ENCODE measurements at regions not wholly inside any gene's neighbourhood (a gene's known extent, or its start where the extent isn't known, plus 50 kb on each side); places are given as distances from the start of the nearest gene placed in this dataset.

DNA sequence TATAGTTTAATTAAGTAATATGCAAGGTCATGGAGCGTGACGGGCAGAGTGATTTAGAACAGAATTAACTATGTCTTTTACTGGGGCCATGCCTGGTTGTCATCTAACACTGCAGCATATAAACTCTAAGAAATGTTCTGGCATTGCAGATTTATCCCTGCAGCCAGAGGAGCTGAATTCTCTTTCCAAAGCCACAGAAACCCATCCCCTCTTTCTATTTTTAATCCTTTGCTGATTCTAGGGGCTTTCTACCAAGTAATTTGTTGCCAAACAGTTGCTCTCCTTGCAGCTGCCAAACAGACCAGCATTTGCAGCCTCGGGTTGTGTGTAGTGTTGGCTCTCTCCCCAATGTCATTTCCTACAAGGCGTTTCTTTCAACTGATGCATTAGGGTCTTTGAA lies 243.2 kb upstream of the MON1B start:
- Mint-ChIP-seq H3K36me3 (peaks cover 0 to 5% (median 2%) of the 10 kb centered on the region in 3 donors), H3K27ac (no peak overlapping the region), H3K27me3 (peaks cover 0 to 6% (median 0%) of the 10 kb centered on the region in 5 donors), H3K9me3 (peaks cover 0 to 46% (median 18%) of the 10 kb centered on the region in 9 donors), H3K4me1 (no peaks in the 10 kb centered on the region), H3K4me3 (no peak overlapping the region)
- DNase-seq (no peak), ATAC-seq (no peak)
- POLR2A ChIA-PET, result no interaction called here

DNA sequence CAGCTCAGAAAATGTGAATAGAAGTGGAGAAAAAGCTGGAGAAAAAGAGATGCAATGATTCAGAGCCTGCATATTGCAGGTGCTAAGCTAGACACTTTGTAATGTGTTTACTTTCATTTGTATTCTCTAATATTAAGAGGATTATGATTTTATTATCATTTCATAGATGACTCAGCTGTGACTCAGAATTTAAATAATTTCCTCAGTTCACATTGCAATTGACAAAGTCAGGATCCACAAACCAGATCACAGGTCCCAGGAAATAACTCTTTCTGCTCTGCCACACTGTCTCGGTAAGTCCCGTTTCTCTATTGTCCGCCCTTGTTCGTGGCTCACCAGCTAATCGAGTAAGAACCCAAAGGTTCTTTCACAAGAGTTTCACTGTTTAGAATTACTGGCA lies 235.4 kb upstream of the MON1B start:
- H3K4me3 Mint-ChIP-seq, result no peak overlapping the region
- ATAC-seq (no peak), DNase-seq (no peak)
- H3K27me3 Mint-ChIP-seq, result no peaks in the 10 kb centered on the region
- H3K27ac Mint-ChIP-seq, result no peak overlapping the region
- no peaks in the 10 kb centered on the region for H3K36me3 Mint-ChIP-seq
- POLR2A ChIA-PET, result no interaction called here
- H3K9me3 Mint-ChIP-seq, result peaks cover 0 to 24% (median 9%) of the 10 kb centered on the region in 9 donors
- no peaks in the 10 kb centered on the region for H3K4me1 Mint-ChIP-seq

DNA sequence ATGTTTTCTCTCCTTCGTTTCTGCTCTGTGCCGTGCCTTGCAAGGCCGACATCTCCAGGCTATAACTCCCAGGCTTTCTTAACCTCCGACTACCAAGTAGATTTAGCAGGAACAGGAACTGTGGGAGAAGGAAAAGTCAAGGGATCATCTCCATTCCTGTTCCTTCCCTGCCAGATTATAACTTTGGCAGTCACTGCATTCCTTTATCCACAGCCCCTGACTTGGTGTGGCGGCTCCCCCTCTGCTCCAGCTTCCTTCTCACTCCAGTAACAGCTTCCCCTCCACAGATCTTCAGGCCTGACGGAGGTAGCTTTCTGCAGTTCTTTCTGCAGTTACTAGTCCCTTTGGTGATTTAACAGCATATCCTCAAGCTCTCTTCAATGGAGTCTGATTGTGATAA lies 234.6 kb upstream of the MON1B start:
- no peaks in the 10 kb centered on the region for H3K4me1 Mint-ChIP-seq
- POLR2A ChIA-PET, result no interaction called here
- no peak overlapping the region for H3K27ac Mint-ChIP-seq
- ATAC-seq, result no peak
- H3K4me3 Mint-ChIP-seq, result no peak overlapping the region
- DNase-seq, result no peak
- no peaks in the 10 kb centered on the region for H3K36me3 Mint-ChIP-seq
- no peaks in the 10 kb centered on the region for H3K27me3 Mint-ChIP-seq
- peaks cover 0 to 20% (median 5%) of the 10 kb centered on the region in 9 donors for H3K9me3 Mint-ChIP-seq

DNA sequence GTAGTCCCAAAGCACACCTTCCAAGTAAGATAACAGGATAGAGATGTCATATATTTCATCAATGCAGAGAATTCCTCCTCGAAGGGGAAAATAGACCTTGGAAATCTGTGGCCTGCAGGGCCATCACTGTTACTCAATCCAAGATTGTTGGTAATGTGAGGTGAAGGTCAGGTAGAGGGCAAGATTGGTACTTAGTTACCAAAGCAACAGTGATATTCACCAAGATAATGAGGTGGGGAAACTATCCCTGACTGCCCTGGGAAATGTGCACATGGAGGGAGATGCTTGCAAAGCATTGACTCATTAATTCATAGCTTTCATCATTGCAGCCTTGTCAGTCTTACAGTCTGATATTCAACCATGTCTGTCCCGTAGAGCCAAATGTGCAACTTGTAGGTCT lies 234.1 kb upstream of the MON1B start:
- ATAC-seq (no peak), DNase-seq (no peak)
- H3K4me1 Mint-ChIP-seq, result no peaks in the 10 kb centered on the region
- H3K27ac Mint-ChIP-seq, result no peak overlapping the region
- POLR2A ChIA-PET, result no interaction called here
- H3K9me3 Mint-ChIP-seq, result peaks cover 0 to 16% (median 5%) of the 10 kb centered on the region in 9 donors
- H3K27me3 Mint-ChIP-seq, result no peaks in the 10 kb centered on the region
- H3K4me3 Mint-ChIP-seq, result no peak overlapping the region
- no peaks in the 10 kb centered on the region for H3K36me3 Mint-ChIP-seq

DNA sequence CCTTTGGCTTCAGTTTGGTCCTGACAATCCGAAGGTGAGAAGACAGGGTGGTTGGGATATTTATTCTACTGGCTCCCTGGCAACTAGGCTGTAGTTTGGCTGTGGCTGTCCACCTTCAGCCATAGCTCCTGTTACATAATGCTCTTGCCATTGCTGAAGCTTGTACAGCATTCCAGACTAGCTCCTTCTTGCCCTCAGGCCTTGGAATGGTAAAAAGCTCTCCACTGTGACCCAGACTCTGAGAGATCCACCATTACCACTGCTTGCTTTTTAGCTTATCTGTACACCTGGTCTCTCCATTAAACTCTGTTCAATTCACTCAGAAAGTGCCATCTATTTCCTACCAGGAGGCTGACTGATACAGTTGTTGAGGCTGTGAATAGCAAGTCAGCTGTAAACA lies 231.8 kb upstream of the MON1B start:
- Mint-ChIP-seq H3K9me3 (peaks cover 0 to 15% (median 4%) of the 10 kb centered on the region in 9 donors), H3K4me3 (no peak overlapping the region), H3K4me1 (no peaks in the 10 kb centered on the region), H3K36me3 (no peaks in the 10 kb centered on the region), H3K27ac (no peak overlapping the region), H3K27me3 (no peaks in the 10 kb centered on the region)
- ATAC-seq, result no peak
- no peak for DNase-seq
- POLR2A ChIA-PET, result no interaction called here

DNA sequence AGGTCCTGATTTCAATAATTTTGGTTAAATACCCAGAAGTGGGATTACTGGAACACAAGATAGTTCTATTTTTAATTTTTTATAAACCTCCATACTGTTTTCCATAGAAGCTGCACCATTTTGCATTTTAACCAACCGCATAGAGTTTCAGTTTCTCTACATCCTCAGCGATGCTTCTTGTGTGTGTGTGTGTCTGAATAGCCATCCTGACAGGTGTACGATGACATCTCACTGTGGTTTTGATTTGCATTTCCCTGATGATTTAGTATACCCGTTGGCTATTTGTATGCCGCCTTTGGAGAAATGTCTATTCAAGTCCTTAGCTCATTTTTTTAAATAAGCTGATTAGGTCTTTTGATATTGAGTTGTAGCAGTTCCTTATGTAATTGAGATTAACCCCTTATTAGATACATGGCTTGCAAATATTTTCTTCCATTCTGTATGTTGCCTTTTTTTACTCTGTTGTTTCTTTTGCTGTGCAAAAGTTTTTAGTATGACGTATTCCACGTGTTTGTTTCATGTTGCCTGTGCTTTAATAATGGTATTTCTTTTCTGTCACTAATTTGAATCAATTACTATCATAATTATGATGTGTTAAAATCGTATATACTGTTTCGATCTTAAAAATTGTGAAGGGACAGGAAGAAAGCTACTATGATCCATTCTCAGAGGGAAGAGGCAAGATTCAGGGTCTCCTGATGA lies 227.2 kb upstream of the MON1B start:
- Mint-ChIP-seq H3K9me3 (peaks cover 0 to 11% (median 0%) of the 10 kb centered on the region in 9 donors), H3K27me3 (no peaks in the 10 kb centered on the region), H3K4me1 (no peaks in the 10 kb centered on the region), H3K36me3 (no peaks in the 10 kb centered on the region), H3K27ac (no peak overlapping the region), H3K4me3 (no peak overlapping the region)
- ATAC-seq (no peak), DNase-seq (no peak)
- POLR2A ChIA-PET, result no interaction called here

DNA sequence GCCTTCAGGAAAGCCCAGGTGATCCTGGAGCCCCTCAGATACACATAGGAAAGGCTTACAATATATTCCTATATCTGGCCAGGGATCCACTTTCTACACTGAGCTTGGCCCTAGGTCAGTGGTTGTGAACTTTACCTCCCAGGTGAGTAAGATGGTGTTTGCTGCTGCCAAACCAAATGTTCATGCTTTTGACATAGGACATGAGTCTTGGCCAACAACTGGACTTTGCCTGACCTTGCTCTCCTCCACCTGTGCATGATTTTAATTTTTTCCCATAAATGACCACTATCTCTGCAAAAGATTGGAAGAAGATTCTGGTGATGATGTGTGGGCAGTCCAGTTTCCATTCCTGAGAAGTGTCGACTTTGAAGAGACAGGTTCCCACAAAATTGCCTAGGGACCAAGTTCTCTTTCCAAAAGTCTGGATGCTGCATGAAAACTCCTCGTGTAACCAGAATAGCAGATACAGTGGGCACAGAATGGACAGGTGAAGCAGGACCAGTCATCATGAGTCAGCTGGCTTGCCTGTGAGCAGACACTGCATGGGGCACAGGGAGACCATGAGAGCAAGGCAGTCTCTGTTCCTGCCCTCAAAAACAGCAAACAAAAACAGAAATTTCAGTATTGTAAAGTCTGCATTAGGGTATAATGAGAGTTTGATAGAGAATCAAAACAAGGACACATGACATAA lies 226.4 kb upstream of the MON1B start:
- H3K4me1 Mint-ChIP-seq, result no peaks in the 10 kb centered on the region
- ATAC-seq, result no peak
- no peaks in the 10 kb centered on the region for H3K36me3 Mint-ChIP-seq
- H3K9me3 Mint-ChIP-seq, result peaks cover 0 to 5% (median 0%) of the 10 kb centered on the region in 9 donors
- no peak overlapping the region for H3K4me3 Mint-ChIP-seq
- no peaks in the 10 kb centered on the region for H3K27me3 Mint-ChIP-seq
- H3K27ac Mint-ChIP-seq, result no peak overlapping the region
- DNase-seq, result no peak
- POLR2A ChIA-PET, result no interaction called here

DNA sequence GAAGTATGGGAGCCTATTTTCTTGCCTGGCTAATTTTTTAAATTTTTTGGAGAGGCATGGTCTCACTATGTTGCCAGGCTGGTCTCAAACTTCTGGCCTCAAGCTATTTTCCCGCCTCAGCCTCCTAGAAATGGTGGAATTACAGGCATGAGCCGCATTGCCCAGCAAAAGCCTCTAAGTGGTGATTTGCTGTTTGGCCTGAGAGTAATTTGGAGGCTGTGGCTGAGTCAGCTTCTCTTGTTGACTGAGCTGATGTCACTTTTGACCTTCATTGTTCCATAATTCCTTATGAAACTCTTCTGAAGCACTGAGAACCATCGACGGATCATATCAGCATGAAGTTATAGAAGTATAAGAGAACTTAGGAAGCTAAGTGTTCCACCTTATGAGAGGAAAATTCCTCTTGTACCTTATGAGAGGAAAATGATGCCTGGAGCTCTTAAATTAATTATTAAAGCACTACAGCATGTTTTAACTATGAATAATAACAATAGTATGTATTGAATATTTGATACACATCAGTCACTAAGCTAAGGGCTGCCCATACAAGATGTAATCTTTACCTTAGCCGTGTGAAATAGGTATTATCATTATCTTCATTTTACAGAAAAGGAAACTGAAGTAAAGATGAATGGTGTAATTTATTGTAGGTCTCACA lies 220.8 kb upstream of the MON1B start:
- Mint-ChIP-seq H3K27me3 (no peaks in the 10 kb centered on the region), H3K36me3 (no peaks in the 10 kb centered on the region), H3K4me3 (no peak overlapping the region), H3K27ac (no peak overlapping the region), H3K9me3 (no peaks in the 10 kb centered on the region), H3K4me1 (no peaks in the 10 kb centered on the region)
- ATAC-seq (no peak), DNase-seq (no peak)
- POLR2A ChIA-PET, result no interaction called here

DNA sequence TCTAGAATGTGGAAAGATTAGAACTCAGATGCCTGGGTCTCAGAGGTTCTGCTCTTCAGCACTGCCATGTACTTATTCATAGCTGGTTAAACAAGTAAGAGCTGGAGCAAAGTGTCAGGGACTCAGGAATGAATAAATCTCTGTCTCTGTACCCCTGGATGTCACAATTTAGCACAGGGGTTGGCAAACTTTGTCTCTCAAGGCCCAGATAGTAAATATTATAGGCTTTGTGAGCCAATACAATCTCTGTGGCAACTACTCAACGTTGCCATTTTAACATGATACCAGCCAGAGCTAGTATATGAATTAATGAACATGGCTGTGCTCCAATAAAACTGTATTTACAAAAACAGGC lies 220.3 kb upstream of the MON1B start:
- no peak overlapping the region for H3K4me3 Mint-ChIP-seq
- H3K36me3 Mint-ChIP-seq, result no peaks in the 10 kb centered on the region
- H3K27me3 Mint-ChIP-seq, result no peaks in the 10 kb centered on the region
- no peak overlapping the region for H3K27ac Mint-ChIP-seq
- ATAC-seq (no peak), DNase-seq (no peak)
- H3K4me1 Mint-ChIP-seq, result peaks cover 0 to 2% (median 0%) of the 10 kb centered on the region in 4 donors
- no peaks in the 10 kb centered on the region for H3K9me3 Mint-ChIP-seq
- POLR2A ChIA-PET, result no interaction called here

DNA sequence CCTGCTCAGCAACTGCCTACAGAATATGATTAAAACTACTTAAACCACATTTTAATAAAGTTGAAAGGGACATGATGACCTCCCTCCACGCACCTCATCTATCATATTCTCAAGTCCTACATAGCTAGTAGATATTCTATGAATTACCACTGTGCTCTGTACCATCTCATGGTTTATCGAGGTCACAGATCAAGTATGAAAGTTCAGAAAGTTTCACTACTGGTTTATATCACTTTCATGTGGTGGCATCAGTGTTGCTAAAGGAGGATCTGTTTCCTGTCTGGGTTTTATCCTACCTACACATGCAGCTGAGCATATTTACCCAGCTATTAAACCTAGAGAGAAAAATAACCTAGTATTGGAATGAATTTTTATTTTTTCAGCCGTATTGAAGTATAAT lies 214.9 kb upstream of the MON1B start:
- POLR2A ChIA-PET, result no interaction called here
- Mint-ChIP-seq H3K4me3 (no peak overlapping the region), H3K4me1 (peaks cover 0 to 8% (median 3%) of the 10 kb centered on the region in 4 donors), H3K27me3 (no peaks in the 10 kb centered on the region), H3K27ac (no peak overlapping the region), H3K36me3 (no peaks in the 10 kb centered on the region), H3K9me3 (peaks cover 0 to 4% (median 1%) of the 10 kb centered on the region in 9 donors)
- DNase-seq, result no peak
- ATAC-seq, result no peak

DNA sequence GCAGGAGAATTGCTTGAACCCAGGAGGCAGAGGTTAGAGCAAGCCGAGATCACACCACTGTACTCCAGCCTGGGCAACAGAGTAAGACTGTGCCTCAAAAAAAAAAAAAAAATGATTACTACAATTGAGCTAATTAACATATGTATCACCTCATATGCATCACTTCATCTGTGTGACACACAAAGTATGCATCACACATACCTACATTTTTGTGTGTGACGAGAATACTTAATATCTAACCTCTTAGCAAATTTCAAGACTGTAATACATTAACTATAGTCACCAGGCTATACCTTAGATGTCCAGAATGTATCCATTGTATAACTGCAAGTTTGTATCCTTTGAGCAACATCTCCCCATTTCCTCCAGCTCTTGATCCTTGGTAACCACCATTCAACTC lies 214.2 kb upstream of the MON1B start:
- H3K27ac Mint-ChIP-seq, result no peak overlapping the region
- no peaks in the 10 kb centered on the region for H3K27me3 Mint-ChIP-seq
- no peaks in the 10 kb centered on the region for H3K36me3 Mint-ChIP-seq
- no peak overlapping the region for H3K4me3 Mint-ChIP-seq
- no peak for ATAC-seq
- no peak for DNase-seq
- peaks cover 0 to 8% (median 1%) of the 10 kb centered on the region in 9 donors for H3K9me3 Mint-ChIP-seq
- peaks cover 0 to 8% (median 3%) of the 10 kb centered on the region in 4 donors for H3K4me1 Mint-ChIP-seq
- POLR2A ChIA-PET, result no interaction called here

DNA sequence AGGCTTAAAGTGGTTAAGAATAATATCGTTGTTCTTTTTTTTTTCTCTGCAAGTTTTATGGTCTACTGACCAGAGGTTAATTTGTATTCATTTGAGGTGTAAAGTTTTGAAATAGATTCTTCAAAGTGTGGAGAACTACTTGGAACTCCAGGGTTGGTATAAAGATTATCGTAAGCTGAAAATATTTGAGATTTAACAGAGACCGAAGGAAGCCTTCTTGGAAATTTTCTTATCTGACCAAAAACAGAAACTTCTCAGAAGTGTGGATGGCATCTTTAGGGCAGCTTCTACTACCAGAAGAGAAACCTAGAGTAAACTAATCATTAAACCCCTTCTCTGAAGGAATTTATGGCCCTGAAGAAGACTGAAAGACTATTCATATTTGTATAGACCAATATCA lies 206.8 kb upstream of the MON1B start:
- Mint-ChIP-seq H3K4me1 (no peaks in the 10 kb centered on the region), H3K4me3 (no peak overlapping the region), H3K36me3 (no peaks in the 10 kb centered on the region), H3K27ac (no peak overlapping the region), H3K9me3 (peaks cover 0 to 20% (median 0%) of the 10 kb centered on the region in 9 donors), H3K27me3 (peaks cover 0 to 3% (median 0%) of the 10 kb centered on the region in 5 donors)
- POLR2A ChIA-PET, result no interaction called here
- DNase-seq (no peak), ATAC-seq (no peak)

DNA sequence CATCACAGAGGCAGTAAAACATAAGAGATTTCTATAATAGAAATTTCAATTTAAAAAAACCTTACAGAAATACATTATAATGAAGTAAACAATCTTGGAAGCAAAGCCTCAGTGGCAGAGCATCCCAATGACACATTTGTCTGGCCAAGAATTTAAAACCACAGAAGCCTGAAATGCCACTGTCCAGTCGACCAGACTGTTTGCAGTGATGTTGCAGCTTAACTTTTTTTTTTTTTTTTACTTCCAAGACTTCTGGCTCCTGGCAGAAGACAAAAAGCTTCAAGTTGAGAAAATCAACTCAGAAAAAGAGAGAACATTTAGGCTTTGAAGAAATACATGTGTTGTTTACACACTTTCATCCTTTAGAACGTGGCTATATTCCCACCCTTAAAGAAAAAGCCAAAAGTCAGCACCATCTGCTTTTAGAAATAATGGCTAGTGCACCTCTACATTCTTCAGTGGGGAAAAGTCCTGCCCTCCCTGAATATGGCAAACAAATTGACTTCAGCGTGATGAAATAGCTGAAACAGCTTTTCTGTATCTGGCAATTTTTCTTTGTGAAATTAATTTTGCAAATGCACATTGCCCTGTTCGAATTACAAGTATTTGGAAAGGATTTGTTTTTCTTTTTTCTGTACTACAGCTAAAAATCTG lies 205.5 kb upstream of the MON1B start:
- no peak overlapping the region for H3K4me3 Mint-ChIP-seq
- H3K9me3 Mint-ChIP-seq, result peaks cover 0 to 20% (median 0%) of the 10 kb centered on the region in 9 donors
- H3K27me3 Mint-ChIP-seq, result peaks cover 0 to 3% (median 0%) of the 10 kb centered on the region in 5 donors
- H3K4me1 Mint-ChIP-seq, result no peaks in the 10 kb centered on the region
- ATAC-seq, result no peak
- POLR2A ChIA-PET, result no interaction called here
- no peak for DNase-seq
- no peaks in the 10 kb centered on the region for H3K36me3 Mint-ChIP-seq
- no peak overlapping the region for H3K27ac Mint-ChIP-seq
